ENCODE measurements at regions not wholly inside any gene's neighbourhood (a gene's known extent, or its start where the extent isn't known, plus 50 kb on each side); places are given as distances from the start of the nearest gene placed in this dataset.

GRCh38 chr12:69161829-69162228 lies 77.5 kb upstream of the CPSF6 start:
- TF ChIP-seq POLR2A (IDR thresholded peaks at IDR 0.05) (no peak), CTCF (IDR thresholded peaks at IDR 0.05) (no peak)
